ENCODE measurements at regions not wholly inside any gene's neighbourhood (a gene's known extent, or its start where the extent isn't known, plus 50 kb on each side); places are given as distances from the start of the nearest gene placed in this dataset.

DNA sequence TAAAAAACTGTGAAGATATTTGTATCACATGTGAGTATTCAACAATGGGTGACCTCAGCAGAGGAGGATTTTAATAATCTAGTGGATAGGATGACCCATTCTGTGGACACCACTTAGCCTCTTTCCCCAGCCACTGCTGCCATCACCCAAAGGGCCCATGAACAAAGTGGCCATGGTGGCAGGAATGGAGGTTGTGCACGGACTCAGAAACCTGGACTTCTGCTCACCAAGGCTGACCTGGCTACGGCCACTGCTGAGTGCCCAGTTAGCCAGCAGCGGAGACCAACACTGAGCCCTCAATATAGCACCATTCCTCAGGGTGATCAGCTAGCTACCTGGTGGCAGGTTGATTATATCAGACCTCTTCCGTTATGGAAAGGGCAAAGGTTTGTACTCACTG, 1410.4 kb upstream of the CDH9 start:
- TF ChIP-seq, protein P1, sequence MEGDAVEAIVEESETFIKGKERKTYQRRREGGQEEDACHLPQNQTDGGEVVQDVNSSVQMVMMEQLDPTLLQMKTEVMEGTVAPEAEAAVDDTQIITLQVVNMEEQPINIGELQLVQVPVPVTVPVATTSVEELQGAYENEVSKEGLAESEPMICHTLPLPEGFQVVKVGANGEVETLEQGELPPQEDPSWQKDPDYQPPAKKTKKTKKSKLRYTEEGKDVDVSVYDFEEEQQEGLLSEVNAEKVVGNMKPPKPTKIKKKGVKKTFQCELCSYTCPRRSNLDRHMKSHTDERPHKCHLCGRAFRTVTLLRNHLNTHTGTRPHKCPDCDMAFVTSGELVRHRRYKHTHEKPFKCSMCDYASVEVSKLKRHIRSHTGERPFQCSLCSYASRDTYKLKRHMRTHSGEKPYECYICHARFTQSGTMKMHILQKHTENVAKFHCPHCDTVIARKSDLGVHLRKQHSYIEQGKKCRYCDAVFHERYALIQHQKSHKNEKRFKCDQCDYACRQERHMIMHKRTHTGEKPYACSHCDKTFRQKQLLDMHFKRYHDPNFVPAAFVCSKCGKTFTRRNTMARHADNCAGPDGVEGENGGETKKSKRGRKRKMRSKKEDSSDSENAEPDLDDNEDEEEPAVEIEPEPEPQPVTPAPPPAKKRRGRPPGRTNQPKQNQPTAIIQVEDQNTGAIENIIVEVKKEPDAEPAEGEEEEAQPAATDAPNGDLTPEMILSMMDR (IDR thresholded peaks at IDR 0.05; ENCODE audit: insufficient read depth, low read length, severe bottlenecking) = no peak
- no peak for FAIRE-seq

DNA sequence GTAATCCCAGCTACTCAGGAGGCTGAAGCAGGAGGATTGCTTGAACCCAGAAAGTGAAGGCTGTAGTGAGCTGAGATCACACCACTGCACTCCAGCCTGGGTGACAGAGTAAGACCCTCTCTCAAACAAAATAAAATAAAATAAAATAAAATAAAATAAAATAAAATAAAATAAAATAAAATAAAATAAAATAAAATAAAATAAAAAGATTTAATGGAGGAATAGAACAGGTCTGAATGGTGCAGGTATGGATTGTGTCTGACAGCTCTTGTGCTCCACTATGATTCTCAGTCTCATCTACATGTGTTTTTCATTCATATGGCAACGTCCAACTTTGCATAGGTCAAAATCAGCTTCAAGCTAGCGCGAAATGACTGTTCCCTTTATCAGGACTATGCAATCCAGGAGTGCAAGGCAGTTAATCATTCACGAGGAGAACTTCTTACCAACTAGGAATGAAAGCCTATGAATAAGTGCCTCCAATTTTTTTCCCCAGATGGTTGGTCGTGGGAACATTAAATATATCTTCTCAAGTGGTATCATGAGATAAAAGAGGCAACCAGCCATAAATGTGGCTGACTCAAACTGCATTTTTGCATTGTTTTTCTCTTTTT, 1392.3 kb upstream of the CDH9 start:
- Histone ChIP-seq H3K27me3 (ENCODE audit: control insufficient read depth, insufficient read depth, low read length) (no peaks in the 10 kb centered on the region), H3K36me3 (ENCODE audit: control insufficient read depth, insufficient read depth, low read length) (no peaks in the 10 kb centered on the region), H3K4me3 (ENCODE audit: low read depth, low read length) (no peak overlapping the region)
- FAIRE-seq (no peak), DNase-seq (ENCODE audit: low read depth) (no peak)
- TF ChIP-seq, protein P1 (IDR thresholded peaks at IDR 0.05; ENCODE audit: insufficient read depth, low read length, severe bottlenecking) = no peak

More for the DNA sequence above, 1410.4 kb upstream of the CDH9 start:
- Histone ChIP-seq H3K36me3 (ENCODE audit: control insufficient read depth, insufficient read depth, low read length) (no peaks in the 10 kb centered on the region), H3K27me3 (ENCODE audit: control insufficient read depth, insufficient read depth, low read length) (no peaks in the 10 kb centered on the region), H3K4me3 (ENCODE audit: low read depth, low read length) (no peak overlapping the region)
- DNase-seq (ENCODE audit: low read depth) = no peak

DNA sequence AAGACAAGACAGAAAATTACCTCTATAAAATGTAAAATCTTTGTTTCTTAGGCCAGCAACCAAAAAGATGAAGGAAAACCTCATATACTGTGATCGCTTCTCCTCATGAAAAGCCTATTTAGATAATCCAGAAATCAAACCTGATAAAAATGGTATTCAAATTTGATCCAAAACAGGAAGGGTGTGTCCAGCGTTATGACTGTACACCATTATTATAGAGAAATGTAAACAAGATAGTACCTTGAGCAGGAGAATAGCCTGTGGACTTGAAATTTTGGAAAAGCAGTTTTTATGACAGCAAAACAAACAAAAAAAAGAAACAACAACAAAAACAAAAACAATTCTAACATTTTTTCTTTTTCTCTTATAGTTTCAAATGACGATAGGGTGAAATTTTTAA, 1382.8 kb upstream of the CDH9 start:
- H3K36me3 ChIP-seq (ENCODE audit: control insufficient read depth, insufficient read depth, low read length) = no peaks in the 10 kb centered on the region
- H3K4me3 ChIP-seq (ENCODE audit: low read depth, low read length) = no peak overlapping the region
- H3K27me3 ChIP-seq (ENCODE audit: control insufficient read depth, insufficient read depth, low read length) = no peaks in the 10 kb centered on the region
- TF ChIP-seq, protein P1 (IDR thresholded peaks at IDR 0.05; ENCODE audit: insufficient read depth, low read length, severe bottlenecking) = no peak
- DNase-seq (ENCODE audit: low read depth) = no peak
- no peak for FAIRE-seq

DNA sequence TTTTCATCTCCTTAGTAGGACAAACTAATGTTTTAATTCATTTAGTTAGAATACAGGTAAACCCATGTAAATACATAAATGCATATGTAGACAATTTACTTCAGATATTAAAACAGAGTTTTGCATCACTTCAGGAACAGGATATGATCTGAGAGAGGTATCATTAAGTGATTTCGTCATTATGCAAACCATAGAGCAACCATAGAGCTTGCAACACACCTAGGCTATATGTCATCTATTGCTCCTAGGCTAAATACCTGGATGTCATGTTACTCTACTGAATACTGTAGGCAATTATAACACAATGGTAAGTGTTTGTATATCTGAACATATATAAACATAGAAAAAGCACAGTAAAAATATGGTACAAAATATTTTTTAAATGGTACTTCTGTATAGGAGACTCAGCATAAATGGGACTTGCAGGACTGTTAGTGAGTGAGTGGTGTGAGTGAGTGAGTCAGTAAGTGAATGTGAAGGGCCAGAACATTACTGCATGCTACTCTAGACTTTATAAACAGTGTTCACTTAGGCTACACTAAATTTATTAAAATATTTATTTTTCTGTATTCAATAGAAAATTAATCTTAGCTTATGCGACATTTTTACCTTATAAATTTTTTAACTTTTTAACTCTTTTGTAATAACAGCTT, 1377.5 kb upstream of the CDH9 start:
- no peak for FAIRE-seq
- TF ChIP-seq, protein P1 (IDR thresholded peaks at IDR 0.05; ENCODE audit: insufficient read depth, low read length, severe bottlenecking) = no peak
- DNase-seq (ENCODE audit: low read depth) = peak; percentile 71
- Histone ChIP-seq H3K4me3 (ENCODE audit: low read depth, low read length) (no peak overlapping the region), H3K36me3 (ENCODE audit: control insufficient read depth, insufficient read depth, low read length) (no peaks in the 10 kb centered on the region), H3K27me3 (ENCODE audit: control insufficient read depth, insufficient read depth, low read length) (no peaks in the 10 kb centered on the region)

DNA sequence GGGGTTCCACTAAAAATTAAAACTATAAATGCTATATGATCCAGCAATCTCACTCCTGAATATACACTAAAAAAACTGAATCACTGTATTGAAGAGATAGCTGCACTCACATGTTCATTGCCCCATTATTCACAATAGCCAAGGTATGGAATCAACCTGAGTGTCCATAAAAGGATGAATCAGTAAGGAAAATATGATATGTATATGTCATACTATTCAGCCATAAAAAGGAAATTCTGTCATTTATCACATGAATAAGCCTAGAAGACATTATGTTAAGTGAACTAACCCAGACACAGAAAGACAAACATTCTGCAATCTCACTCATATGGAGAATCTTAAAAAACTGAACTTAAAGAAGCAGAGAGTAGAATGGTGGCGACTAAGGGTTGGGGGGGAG, 1376.2 kb upstream of the CDH9 start:
- FAIRE-seq = no peak
- TF ChIP-seq, protein P1 (IDR thresholded peaks at IDR 0.05; ENCODE audit: insufficient read depth, low read length, severe bottlenecking) = no peak

More for the DNA sequence above, 1376.2 kb upstream of the CDH9 start:
- Histone ChIP-seq H3K27me3 (ENCODE audit: control insufficient read depth, insufficient read depth, low read length) (no peaks in the 10 kb centered on the region), H3K4me3 (ENCODE audit: low read depth, low read length) (no peak overlapping the region), H3K36me3 (ENCODE audit: control insufficient read depth, insufficient read depth, low read length) (no peaks in the 10 kb centered on the region)
- peak; percentile 34 for DNase-seq (ENCODE audit: low read depth)
